Endodermal cell (in vitro differentiated cells): ENCODE measurements at regions not wholly inside any gene's neighbourhood (a gene's known extent, or its start where the extent isn't known, plus 50 kb on each side); places are given as distances from the start of the nearest gene placed in this dataset.
A peak's percentile ranks its signal among the peaks of the same experiment; 100 is the strongest.

ENCODE experiments used
- DNase-seq: peaks from one replicate; pipeline ENCODE4 v3.0.0-alpha.2; 2017
- H3K27ac ChIP-seq: 2 replicates; pipeline ENCODE4 v1.5.1; 2013; ENCODE audit warnings: mild to moderate bottlenecking, low read depth, low read length, moderate library complexity
- H3K27me3 ChIP-seq: 2 replicates; pipeline ENCODE4 v1.6.1; 2013; ENCODE audit warnings: mild to moderate bottlenecking, low read length, moderate library complexity; ENCODE audit not compliant: insufficient read depth, control insufficient read depth, poor library complexity, severe bottlenecking
- H3K36me3 ChIP-seq: 2 replicates; pipeline ENCODE4 v1.7.0; 2013; ENCODE audit warnings: mild to moderate bottlenecking, low read length, moderate library complexity; ENCODE audit not compliant: control insufficient read depth, insufficient read depth
- H3K4me1 ChIP-seq: one replicate; pipeline ENCODE4 v1.7.0; 2013; ENCODE audit warnings: low read length; ENCODE audit not compliant: control insufficient read depth, insufficient read depth
- H3K4me3 ChIP-seq: 2 replicates; pipeline ENCODE4 v1.5.1; 2013; ENCODE audit warnings: mild to moderate bottlenecking, low read length, moderate library complexity
- H3K9ac ChIP-seq: 2 replicates; pipeline ENCODE4 v1.6.1; 2013; ENCODE audit warnings: mild to moderate bottlenecking, low read length, moderate library complexity; ENCODE audit not compliant: poor library complexity, severe bottlenecking; ENCODE audit errors: extremely low read depth
- H3K9me3 ChIP-seq: 2 replicates; pipeline ENCODE4 v1.6.1; 2013; ENCODE audit warnings: mild to moderate bottlenecking, low read length, moderate library complexity; ENCODE audit not compliant: control insufficient read depth
- H3K27ac Mint-ChIP-seq: 2 replicates; pipeline ENCODE4 v1.8.0; 2020; ENCODE audit warnings: mixed read lengths
- H3K27me3 Mint-ChIP-seq: 2 replicates; pipeline ENCODE4 v1.8.0; 2021; ENCODE audit warnings: mild to moderate bottlenecking, mixed read lengths; ENCODE audit not compliant: insufficient read depth
- H3K36me3 Mint-ChIP-seq: 2 replicates; pipeline ENCODE4 v1.8.0; 2020; ENCODE audit warnings: low read depth, mixed read lengths
- H3K4me1 Mint-ChIP-seq: 2 replicates; pipeline ENCODE4 v1.8.0; 2020; ENCODE audit warnings: mixed read lengths
- H3K4me3 Mint-ChIP-seq: 2 replicates; pipeline ENCODE4 v1.8.0; 2020; ENCODE audit warnings: mild to moderate bottlenecking, moderate library complexity, mixed read lengths
- H3K9me3 Mint-ChIP-seq: 2 replicates; pipeline ENCODE4 v1.8.0; 2020; ENCODE audit warnings: mild to moderate bottlenecking, mixed read lengths
- CTCF ChIP-seq: fragments of 200-600 bp; sonication (generic); conservative IDR thresholded peaks from 2 replicates; pipeline ENCODE4 v1.5.0; 2021; ENCODE audit warnings: antibody characterized with exemption, mild to moderate bottlenecking
- WGBS, 2 experiments: methylation state at CpG; one replicate each; pipeline versions ENCODE4 v1.1.5 to v1.1.7; 2013; ENCODE audit warnings: missing lambda C conversion rate in 2 of 2, mixed read lengths in 1 of 2; ENCODE audit not compliant: insufficient coverage in 1 of 2, insufficient read length in 1 of 2; 5-methylcytosine and 5-hydroxymethylcytosine counted together

- no peak for TF ChIP-seq CTCF
- peaks cover 19% of the 10 kb centered on the region for H3K9me3 ChIP-seq
- H3K4me3 ChIP-seq, result no peak overlapping the region
- Mint-ChIP-seq H3K36me3 (no peaks in the 10 kb centered on the region), H3K27ac (no peak overlapping the region), H3K27me3 (no peaks in the 10 kb centered on the region), H3K4me3 (no peak overlapping the region), H3K9me3 (peaks cover 19% of the 10 kb centered on the region), H3K4me1 (peaks cover 10% of the 10 kb centered on the region)
- DNase-seq, result no peak
- H3K27me3 ChIP-seq, result no peaks in the 10 kb centered on the region
- no peaks in the 10 kb centered on the region for H3K36me3 ChIP-seq
- H3K27ac ChIP-seq, result no peak overlapping the region
- H3K4me1 ChIP-seq, result peaks cover 4% of the 10 kb centered on the region
- H3K9ac ChIP-seq, result no peak overlapping the region
- WGBS, 2 experiments, result 88% methylated on average over 4 of the region's 4 CpGs; no CpG with 5 or more reads in 1 of the 2 experiments
These were observed 429.0 kb upstream of the NWD2 start for GRCh38 chr4:36815536-36815935.

GRCh38 chr4:36823199-36823967, 421.2 kb upstream of the NWD2 start:
- no peak overlapping the region for H3K27ac Mint-ChIP-seq
- H3K4me1 Mint-ChIP-seq, result peaks cover 3% of the 10 kb centered on the region
- H3K36me3 ChIP-seq, result no peaks in the 10 kb centered on the region
- no peak for TF ChIP-seq CTCF
- H3K4me3 Mint-ChIP-seq, result no peak overlapping the region
- no peak overlapping the region for H3K9ac ChIP-seq
- H3K27me3 ChIP-seq, result no peaks in the 10 kb centered on the region
- no peaks in the 10 kb centered on the region for H3K4me1 ChIP-seq
- no peaks in the 10 kb centered on the region for H3K36me3 Mint-ChIP-seq
- WGBS, 2 experiments, result 92 to 95% methylated on average over 9 to 12 of the region's 12 CpGs
- DNase-seq, result no peak
- H3K9me3 Mint-ChIP-seq, result peaks cover 8% of the 10 kb centered on the region
- H3K4me3 ChIP-seq, result no peak overlapping the region
- H3K27ac ChIP-seq, result no peak overlapping the region
- H3K27me3 Mint-ChIP-seq, result no peaks in the 10 kb centered on the region
- H3K9me3 ChIP-seq, result no peaks in the 10 kb centered on the region

- Mint-ChIP-seq H3K27me3 (no peaks in the 10 kb centered on the region), H3K4me1 (peaks cover 3% of the 10 kb centered on the region), H3K4me3 (no peak overlapping the region), H3K27ac (no peak overlapping the region), H3K36me3 (no peaks in the 10 kb centered on the region), H3K9me3 (peaks cover 8% of the 10 kb centered on the region)
- 78 to 88% methylated on average over 1 to 3 of the region's 3 CpGs for WGBS, 2 experiments
- Histone ChIP-seq H3K27ac (no peak overlapping the region), H3K4me1 (no peaks in the 10 kb centered on the region), H3K4me3 (no peak overlapping the region), H3K9me3 (no peaks in the 10 kb centered on the region), H3K36me3 (no peaks in the 10 kb centered on the region), H3K9ac (no peak overlapping the region), H3K27me3 (no peaks in the 10 kb centered on the region)
- peak; percentile 74 for TF ChIP-seq CTCF
- peak; percentile 55 for DNase-seq
These were observed 419.9 kb upstream of the NWD2 start for GRCh38 chr4:36824682-36825081.
